ENCODE measurements at regions not wholly inside any gene's neighbourhood (a gene's known extent, or its start where the extent isn't known, plus 50 kb on each side); places are given as distances from the start of the nearest gene placed in this dataset.
"Not testable (repeated sequence)": the region's sequence is repeated elsewhere in the genome, so short reads cannot be mapped to it uniquely, and the experiment has no call there.

DNA sequence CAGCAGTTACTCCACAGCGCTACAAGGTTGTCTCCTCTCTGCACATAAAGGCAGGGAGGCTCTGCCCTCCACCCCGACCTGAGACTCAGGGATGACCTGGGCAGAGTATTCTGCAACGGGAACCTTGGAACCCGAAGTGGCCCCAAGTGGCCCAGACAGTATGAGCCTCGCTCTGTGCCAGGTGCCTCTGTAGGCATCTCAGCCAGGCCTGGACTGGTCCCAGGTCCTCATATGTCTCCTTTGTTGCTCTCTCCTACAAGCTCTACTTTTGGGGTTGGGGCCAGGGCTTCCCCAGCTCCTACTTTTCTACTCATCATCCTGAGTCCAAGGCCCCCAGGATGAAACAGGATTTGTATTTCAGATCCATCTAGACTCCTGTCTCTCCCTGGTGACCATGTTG is 241.5 kb upstream of the PRSS1 start:
- Histone ChIP-seq H3K9me3 (replicated peaks; ENCODE audit: control insufficient read depth, low read depth, low read length) (no peaks in the 10 kb centered on the region), H3K27me3 (ENCODE audit: control insufficient read depth, insufficient read depth, low read length) (no peaks in the 10 kb centered on the region), H3K36me3 (ENCODE audit: control insufficient read depth, insufficient read depth, low read length) (no peaks in the 10 kb centered on the region), H3K4me1 (ENCODE audit: control insufficient read depth, insufficient read depth, low read length) (no peaks in the 10 kb centered on the region), H3K27ac (ENCODE audit: low read length) (no peak overlapping the region), H3K4me3 (ENCODE audit: low read length) (no peak overlapping the region)
- 90% methylated on average over 5 of the region's 5 CpGs for WGBS (ENCODE audit: insufficient coverage)
- no peak for DNase-seq

DNA sequence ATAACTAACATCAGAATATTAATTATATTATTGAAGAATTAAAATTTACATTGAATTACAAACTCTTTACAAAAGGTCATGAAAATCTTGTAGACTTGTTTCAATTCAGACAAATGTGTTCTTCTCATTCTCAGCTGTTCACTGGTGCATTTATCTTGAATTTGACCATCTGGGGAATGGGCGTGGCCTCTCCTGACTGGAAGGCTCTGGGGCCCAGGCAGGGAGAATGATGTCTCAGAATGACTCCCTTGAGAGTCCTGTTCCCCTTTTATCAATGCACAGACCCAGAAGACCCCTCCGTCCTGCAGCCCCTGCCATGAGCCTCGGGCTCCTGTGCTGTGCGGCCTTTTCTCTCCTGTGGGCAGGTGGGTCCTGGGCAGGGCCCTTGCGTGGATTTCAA is 242.2 kb upstream of the PRSS1 start:
- 77% methylated on average over 5 of the region's 5 CpGs for WGBS (ENCODE audit: insufficient coverage)
- not testable (repeated sequence) for H3K36me3 ChIP-seq (ENCODE audit: control insufficient read depth, insufficient read depth, low read length); DNase-seq; H3K27me3 ChIP-seq (ENCODE audit: control insufficient read depth, insufficient read depth, low read length); H3K4me3 ChIP-seq (ENCODE audit: low read length); H3K4me1 ChIP-seq (ENCODE audit: control insufficient read depth, insufficient read depth, low read length); H3K9me3 ChIP-seq (replicated peaks; ENCODE audit: control insufficient read depth, low read depth, low read length); H3K27ac ChIP-seq (ENCODE audit: low read length)

DNA sequence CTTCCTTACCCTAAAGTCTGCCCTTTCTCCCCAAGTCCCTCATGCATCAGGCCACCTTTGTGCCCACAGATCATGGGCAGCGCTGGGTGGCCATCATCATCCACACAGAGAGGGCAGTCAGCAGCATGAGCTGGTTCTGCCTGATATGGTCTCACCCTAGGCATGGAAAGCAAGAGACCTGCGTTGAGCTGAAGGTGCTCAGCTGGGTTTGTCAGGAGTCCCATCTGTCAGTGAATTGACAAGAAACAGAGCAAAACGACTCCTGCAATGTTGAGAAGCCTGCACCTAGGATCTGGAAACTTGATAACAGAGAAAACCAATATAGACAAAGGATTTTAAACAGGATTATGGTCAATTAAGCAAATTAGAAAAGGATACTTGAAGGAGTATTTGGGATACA is 242.7 kb upstream of the PRSS1 start:
- Histone ChIP-seq H3K4me1 (ENCODE audit: control insufficient read depth, insufficient read depth, low read length) (no peaks in the 10 kb centered on the region), H3K27ac (ENCODE audit: low read length) (no peak overlapping the region), H3K9me3 (replicated peaks; ENCODE audit: control insufficient read depth, low read depth, low read length) (no peaks in the 10 kb centered on the region), H3K27me3 (ENCODE audit: control insufficient read depth, insufficient read depth, low read length) (no peaks in the 10 kb centered on the region), H3K36me3 (ENCODE audit: control insufficient read depth, insufficient read depth, low read length) (no peaks in the 10 kb centered on the region), H3K4me3 (ENCODE audit: low read length) (no peak overlapping the region)
- DNase-seq: no peak
- 92% methylated on average over 1 of the region's 3 CpGs for WGBS (ENCODE audit: insufficient coverage)

DNA sequence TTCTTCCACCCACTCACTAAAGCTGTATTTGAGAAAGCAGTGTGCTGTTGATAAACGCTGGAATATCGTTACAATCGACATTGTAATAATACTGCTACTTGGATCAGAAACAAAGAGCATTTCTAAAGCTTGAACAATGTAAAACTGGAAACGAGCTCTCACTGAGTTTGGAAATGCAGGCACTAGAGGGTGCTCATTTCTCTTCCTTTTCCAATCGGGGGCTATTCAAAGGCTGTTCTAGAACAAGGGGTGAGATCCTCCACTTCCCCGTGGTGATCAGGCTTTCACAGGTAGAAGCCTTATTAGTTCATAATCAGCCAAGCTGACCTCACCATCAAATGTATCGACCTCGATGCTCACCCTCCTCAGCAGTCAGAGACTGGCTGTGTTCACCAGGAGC is 245.3 kb upstream of the PRSS1 start:
- H3K36me3 ChIP-seq (ENCODE audit: control insufficient read depth, insufficient read depth, low read length); H3K27ac ChIP-seq (ENCODE audit: low read length); H3K4me1 ChIP-seq (ENCODE audit: control insufficient read depth, insufficient read depth, low read length); H3K27me3 ChIP-seq (ENCODE audit: control insufficient read depth, insufficient read depth, low read length); H3K9me3 ChIP-seq (replicated peaks; ENCODE audit: control insufficient read depth, low read depth, low read length); H3K4me3 ChIP-seq (ENCODE audit: low read length); DNase-seq: not testable (repeated sequence)
- 55% methylated on average over 2 of the region's 8 CpGs for whole genome bisulfite sequencing (ENCODE audit: insufficient coverage)

DNA sequence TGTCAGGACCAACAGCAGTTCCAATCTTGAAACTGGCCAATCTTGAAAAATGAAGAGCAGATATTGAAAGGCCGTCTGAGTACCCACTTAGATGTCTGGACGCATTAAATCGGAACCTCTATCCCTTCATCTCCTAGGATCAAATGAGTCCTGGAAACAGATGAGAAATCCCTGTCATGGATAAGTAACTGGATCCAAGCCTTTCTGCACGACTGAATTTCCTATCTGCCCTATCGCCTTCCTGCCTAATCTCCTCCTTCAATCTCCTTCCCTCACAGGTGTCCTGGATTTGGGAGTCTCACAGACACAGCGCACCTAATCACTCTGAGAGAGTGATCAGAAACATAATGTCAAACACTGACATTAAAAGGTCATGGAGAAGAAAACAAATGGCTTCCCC is 245.2 kb upstream of the PRSS58 start:
- WGBS (ENCODE audit: insufficient coverage): 83% methylated on average over 3 of the region's 6 CpGs
- no peaks in the 10 kb centered on the region for H3K9me3 ChIP-seq (replicated peaks; ENCODE audit: control insufficient read depth, low read depth, low read length)
- DNase-seq: no peak

DNA sequence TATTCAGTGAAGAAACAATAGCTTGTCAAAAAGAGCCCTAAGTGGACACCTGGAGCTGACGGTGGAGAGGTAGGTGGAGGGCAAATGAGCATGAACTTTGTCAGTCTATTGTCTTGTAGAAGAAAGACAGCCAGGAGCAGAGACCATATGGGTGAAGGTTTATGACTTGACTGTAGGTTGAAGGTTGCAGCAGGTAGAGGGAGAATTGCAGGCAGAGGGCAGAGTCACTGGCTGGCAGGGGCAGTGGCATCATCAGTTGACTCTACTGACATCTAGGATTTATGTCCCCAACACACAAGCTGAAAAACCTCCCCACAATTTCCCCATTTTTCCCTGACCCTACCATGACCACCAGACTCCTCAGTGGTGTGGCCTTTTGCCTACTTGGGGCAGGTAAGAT is 243.6 kb upstream of the PRSS58 start:
- DNase-seq: no peak
- H3K27ac ChIP-seq (ENCODE audit: low read length): no peak overlapping the region
- no peaks in the 10 kb centered on the region for H3K36me3 ChIP-seq (ENCODE audit: control insufficient read depth, insufficient read depth, low read length)
- no peaks in the 10 kb centered on the region for H3K9me3 ChIP-seq (replicated peaks; ENCODE audit: control insufficient read depth, low read depth, low read length)
- peaks cover 3% of the 10 kb centered on the region for H3K27me3 ChIP-seq (ENCODE audit: control insufficient read depth, insufficient read depth, low read length)
- H3K4me1 ChIP-seq (ENCODE audit: control insufficient read depth, insufficient read depth, low read length): no peaks in the 10 kb centered on the region
- 60% methylated on average over 1 of the region's 1 CpG for WGBS (ENCODE audit: insufficient coverage)
- H3K4me3 ChIP-seq (ENCODE audit: low read length): no peak overlapping the region

More for the DNA sequence above, 245.2 kb upstream of the PRSS58 start:
- Histone ChIP-seq H3K4me1 (ENCODE audit: control insufficient read depth, insufficient read depth, low read length) (no peaks in the 10 kb centered on the region), H3K27ac (ENCODE audit: low read length) (no peak overlapping the region), H3K36me3 (ENCODE audit: control insufficient read depth, insufficient read depth, low read length) (no peaks in the 10 kb centered on the region), H3K4me3 (ENCODE audit: low read length) (no peak overlapping the region), H3K27me3 (ENCODE audit: control insufficient read depth, insufficient read depth, low read length) (peaks cover 3% of the 10 kb centered on the region)

DNA sequence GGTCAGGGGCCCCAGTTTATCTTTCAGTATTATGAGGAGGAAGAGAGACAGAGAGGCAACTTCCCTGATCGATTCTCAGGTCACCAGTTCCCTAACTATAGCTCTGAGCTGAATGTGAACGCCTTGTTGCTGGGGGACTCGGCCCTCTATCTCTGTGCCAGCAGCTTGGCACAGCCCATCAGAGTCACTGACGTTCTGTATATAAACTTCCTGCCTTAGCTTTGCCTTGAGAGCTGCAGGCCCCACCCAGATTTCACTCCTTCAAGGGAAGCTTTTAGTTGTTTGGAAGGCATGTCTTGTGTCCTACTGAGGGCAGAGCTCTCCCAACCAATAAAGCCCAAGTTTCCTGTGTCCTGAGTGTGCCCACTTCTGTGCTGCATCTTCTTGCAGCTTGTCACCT is 242.5 kb upstream of the PRSS58 start:
- H3K4me1 ChIP-seq (ENCODE audit: control insufficient read depth, insufficient read depth, low read length): no peaks in the 10 kb centered on the region
- 42% methylated on average over 3 of the region's 4 CpGs for WGBS (ENCODE audit: insufficient coverage)
- DNase-seq: no peak
- no peak overlapping the region for H3K4me3 ChIP-seq (ENCODE audit: low read length)
- H3K36me3 ChIP-seq (ENCODE audit: control insufficient read depth, insufficient read depth, low read length): no peaks in the 10 kb centered on the region
- no peaks in the 10 kb centered on the region for H3K9me3 ChIP-seq (replicated peaks; ENCODE audit: control insufficient read depth, low read depth, low read length)
- H3K27ac ChIP-seq (ENCODE audit: low read length): no peak overlapping the region
- H3K27me3 ChIP-seq (ENCODE audit: control insufficient read depth, insufficient read depth, low read length): peaks cover 6% of the 10 kb centered on the region

DNA sequence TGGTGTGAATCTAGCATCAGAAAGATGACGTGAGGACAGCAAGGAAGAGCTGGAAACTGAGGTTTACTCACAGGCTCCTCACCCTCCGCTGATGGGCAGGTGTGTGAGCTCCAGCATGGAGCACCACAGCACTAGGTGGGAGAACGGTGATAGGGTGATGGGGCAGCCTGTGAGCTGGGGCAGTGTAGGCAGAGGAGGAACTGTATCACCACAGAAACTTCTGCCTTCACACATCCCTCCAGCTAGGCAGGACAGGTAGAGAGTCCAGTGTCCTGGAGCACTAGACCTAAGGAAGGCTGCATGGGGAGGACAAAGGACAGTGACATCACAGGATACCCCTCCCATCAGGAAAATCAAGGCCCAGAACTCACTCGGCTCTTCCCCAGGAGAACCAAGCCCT is 241.8 kb upstream of the PRSS58 start:
- no peak for DNase-seq
- no peaks in the 10 kb centered on the region for H3K4me1 ChIP-seq (ENCODE audit: control insufficient read depth, insufficient read depth, low read length)
- H3K9me3 ChIP-seq (replicated peaks; ENCODE audit: control insufficient read depth, low read depth, low read length): no peaks in the 10 kb centered on the region
- H3K36me3 ChIP-seq (ENCODE audit: control insufficient read depth, insufficient read depth, low read length): no peaks in the 10 kb centered on the region
- no peak overlapping the region for H3K27ac ChIP-seq (ENCODE audit: low read length)
- no peak overlapping the region for H3K4me3 ChIP-seq (ENCODE audit: low read length)
- H3K27me3 ChIP-seq (ENCODE audit: control insufficient read depth, insufficient read depth, low read length): peaks cover 6% of the 10 kb centered on the region
- 63% methylated on average over 3 of the region's 4 CpGs for WGBS (ENCODE audit: insufficient coverage)

DNA sequence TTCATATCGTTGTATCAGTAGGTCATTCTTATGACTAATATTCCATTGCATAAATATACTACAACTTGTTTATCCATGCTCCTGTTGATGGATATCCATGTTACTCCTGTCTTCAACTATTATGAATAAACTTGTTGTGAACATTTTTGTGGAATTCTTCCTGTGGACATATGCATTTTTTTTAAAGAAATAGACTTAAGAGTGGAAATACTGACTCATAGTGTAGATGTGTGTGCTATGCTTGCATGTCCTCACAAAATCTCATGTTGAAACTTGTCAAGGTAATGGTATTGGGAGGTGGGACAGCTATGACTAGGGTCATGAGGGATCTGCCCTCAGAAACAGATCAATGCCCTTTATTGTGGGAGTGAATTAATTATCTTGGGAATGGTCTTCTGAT is 240.5 kb upstream of the PRSS58 start:
- H3K4me1 ChIP-seq (ENCODE audit: control insufficient read depth, insufficient read depth, low read length): no peaks in the 10 kb centered on the region
- no CpG with 5 or more reads among the region's 1 CpG for WGBS (ENCODE audit: insufficient coverage)
- no peaks in the 10 kb centered on the region for H3K9me3 ChIP-seq (replicated peaks; ENCODE audit: control insufficient read depth, low read depth, low read length)
- peaks cover 6% of the 10 kb centered on the region for H3K27me3 ChIP-seq (ENCODE audit: control insufficient read depth, insufficient read depth, low read length)
- no peak for DNase-seq
- no peaks in the 10 kb centered on the region for H3K36me3 ChIP-seq (ENCODE audit: control insufficient read depth, insufficient read depth, low read length)
- H3K4me3 ChIP-seq (ENCODE audit: low read length): no peak overlapping the region
- no peak overlapping the region for H3K27ac ChIP-seq (ENCODE audit: low read length)

DNA sequence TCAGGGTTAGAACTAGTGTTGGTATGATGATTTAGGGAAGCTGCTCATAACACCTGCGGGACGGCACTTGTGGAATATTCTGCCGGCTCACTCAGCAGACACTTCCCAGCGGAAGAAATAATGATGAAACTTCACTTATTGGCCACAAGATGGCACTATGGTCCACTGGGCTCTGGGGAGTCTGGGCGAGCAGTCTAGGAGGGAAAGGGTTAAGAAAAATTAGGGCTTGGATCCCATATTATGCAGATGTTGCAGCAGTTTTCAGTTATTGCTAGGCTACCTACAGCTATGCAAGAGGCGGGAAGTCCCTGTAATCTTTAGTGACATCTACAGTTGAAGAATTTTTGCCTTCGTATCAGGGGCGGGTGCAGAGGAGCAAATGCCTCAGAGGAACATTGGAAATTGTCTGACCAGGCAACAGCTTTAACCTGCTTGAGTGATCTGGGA is 238.7 kb upstream of the PRSS58 start:
- DNase-seq: peak; percentile 65
- Histone ChIP-seq H3K4me1 (ENCODE audit: control insufficient read depth, insufficient read depth, low read length) (no peaks in the 10 kb centered on the region), H3K9me3 (replicated peaks; ENCODE audit: control insufficient read depth, low read depth, low read length) (no peaks in the 10 kb centered on the region), H3K27me3 (ENCODE audit: control insufficient read depth, insufficient read depth, low read length) (peaks cover 5% of the 10 kb centered on the region), H3K4me3 (ENCODE audit: low read length) (no peak overlapping the region), H3K36me3 (ENCODE audit: control insufficient read depth, insufficient read depth, low read length) (no peaks in the 10 kb centered on the region), H3K27ac (ENCODE audit: low read length) (no peak overlapping the region)
- 5% methylated on average over 8 of the region's 8 CpGs for WGBS (ENCODE audit: insufficient coverage)

DNA sequence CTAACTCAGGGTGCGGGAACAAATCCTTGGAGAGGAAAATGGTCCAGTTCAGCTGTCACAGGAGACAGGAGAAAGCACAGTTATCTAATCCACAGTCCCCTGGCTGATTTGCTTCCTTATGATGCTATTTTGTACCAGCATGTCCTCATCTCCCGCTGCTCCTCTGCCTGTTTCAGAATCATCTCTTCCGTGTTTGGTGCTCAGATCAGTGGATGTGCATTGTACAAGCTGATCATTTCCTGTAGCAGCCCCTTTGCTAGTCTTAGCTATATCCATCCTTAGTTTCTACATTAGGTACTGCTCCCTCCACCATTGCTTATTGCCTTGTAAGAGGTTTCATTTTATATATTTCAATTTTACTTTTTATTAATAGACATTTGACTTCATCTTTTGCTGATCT is 238.0 kb upstream of the PRSS58 start:
- not testable (repeated sequence) for H3K36me3 ChIP-seq (ENCODE audit: control insufficient read depth, insufficient read depth, low read length); H3K27ac ChIP-seq (ENCODE audit: low read length); H3K27me3 ChIP-seq (ENCODE audit: control insufficient read depth, insufficient read depth, low read length); DNase-seq; H3K9me3 ChIP-seq (replicated peaks; ENCODE audit: control insufficient read depth, low read depth, low read length); H3K4me3 ChIP-seq (ENCODE audit: low read length); H3K4me1 ChIP-seq (ENCODE audit: control insufficient read depth, insufficient read depth, low read length)
- WGBS (ENCODE audit: insufficient coverage): no CpG with 5 or more reads among the region's 3 CpGs

All from muscle of leg (tissue), 3 donors.